Psoas muscle (tissue), 7 donors: ENCODE measurements at regions not wholly inside any gene's neighbourhood (a gene's known extent, or its start where the extent isn't known, plus 50 kb on each side); places are given as distances from the start of the nearest gene placed in this dataset.
"Not testable (repeated sequence)": the region's sequence is repeated elsewhere in the genome, so short reads cannot be mapped to it uniquely, and the experiment has no call there.

Experiments used
- ATAC-seq, 4 donors: fragments of 200-7000 bp; cut with Tn5 transposase; one replicate each; pipeline ENCODE4 v1.9.1; 2020; ENCODE audit warnings: moderate library complexity in 3 of 4, mild to moderate bottlenecking in 2 of 4
- DNase-seq, 2 donors: peaks; one replicate each; pipeline ENCODE4 v3.0.0-alpha.2; 2020
- H3K27ac ChIP-seq: fragments of 200-600 bp; one replicate; pipeline ENCODE4 v1.8.0; 2022
- H3K27me3 ChIP-seq, 3 donors: fragments of 200-600 bp in 1 of 3; one replicate each; pipeline versions ENCODE4 v1.6.1 to v1.8.0; 2013 to 2022; ENCODE audit warnings: low read length in 2 of 3, mild to moderate bottlenecking in 2 of 3, moderate library complexity in 1 of 3; ENCODE audit not compliant: insufficient read depth in 3 of 3
- H3K36me3 ChIP-seq, 2 donors: fragments of 200-600 bp in 1 of 2; one replicate each; pipeline versions ENCODE4 v1.6.1 to v1.8.0; 2013 to 2022; ENCODE audit warnings: low read depth in 1 of 2, mild to moderate bottlenecking in 1 of 2, moderate library complexity in 1 of 2; ENCODE audit not compliant: insufficient read depth in 1 of 2
- H3K4me1 ChIP-seq: fragments of 200-600 bp; one replicate; pipeline ENCODE4 v1.8.0; 2022
- H3K4me3 ChIP-seq: fragments of 200-600 bp; one replicate; pipeline ENCODE4 v1.8.0; 2022; ENCODE audit warnings: mild to moderate bottlenecking
- H3K9me3 ChIP-seq: fragments of 200-600 bp; one replicate; pipeline ENCODE4 v1.8.0; 2022
- CTCF ChIP-seq: fragments of 200-600 bp; IDR thresholded peaks from one replicate; pipeline ENCODE4 v1.8.0; 2022; ENCODE audit warnings: antibody characterized with exemption
- WGBS, 3 donors: extraction: QIAGEN DNeasy Blood & Tissue Kit; methylation state at CpG; one replicate each; pipeline versions ENCODE4 v1.1.6 to v1.1.7; 2013; 5-methylcytosine and 5-hydroxymethylcytosine counted together
- intact Hi-C, 2 donors: fragments of 100-400 bp; cut with DNase I; formaldehyde crosslinking; loops; one replicate each; pipeline versions ENCODE4 v1.11.0 to v1.14.2; 2022
- donor health status: healthy with polysubstance abuse.
- donor health status: DM: no; HTN: no; CAD: no; lungs with moderate emphysema.
- donor health status: Bipolar disorder and iron deficiency.
- donor health status: healthy.
- donor health status: DM: yes; HTN: yes; CAD: no.
- donor health status: DM: no; HTN: no; CAD: no.
- donor health status: DM: yes; HTN: yes; CAD: no.

GRCh38 chr2:210762604-210763588 lies 206.5 kb downstream of the CPS1 start:
- TF ChIP-seq CTCF, result no peak
- H3K27ac ChIP-seq, result no peak overlapping the region
- 73 to 82% (median 78%) methylated on average over 9 of the region's 9 CpGs for WGBS, 3 donors
- no peaks in the 10 kb centered on the region for H3K9me3 ChIP-seq
- H3K27me3 ChIP-seq, result no peaks in the 10 kb centered on the region
- intact Hi-C loops, result no loop called here
- H3K4me3 ChIP-seq, result no peak overlapping the region
- no peak for ATAC-seq
- no peaks in the 10 kb centered on the region for H3K36me3 ChIP-seq
- no peak for DNase-seq
- no peaks in the 10 kb centered on the region for H3K4me1 ChIP-seq

DNA sequence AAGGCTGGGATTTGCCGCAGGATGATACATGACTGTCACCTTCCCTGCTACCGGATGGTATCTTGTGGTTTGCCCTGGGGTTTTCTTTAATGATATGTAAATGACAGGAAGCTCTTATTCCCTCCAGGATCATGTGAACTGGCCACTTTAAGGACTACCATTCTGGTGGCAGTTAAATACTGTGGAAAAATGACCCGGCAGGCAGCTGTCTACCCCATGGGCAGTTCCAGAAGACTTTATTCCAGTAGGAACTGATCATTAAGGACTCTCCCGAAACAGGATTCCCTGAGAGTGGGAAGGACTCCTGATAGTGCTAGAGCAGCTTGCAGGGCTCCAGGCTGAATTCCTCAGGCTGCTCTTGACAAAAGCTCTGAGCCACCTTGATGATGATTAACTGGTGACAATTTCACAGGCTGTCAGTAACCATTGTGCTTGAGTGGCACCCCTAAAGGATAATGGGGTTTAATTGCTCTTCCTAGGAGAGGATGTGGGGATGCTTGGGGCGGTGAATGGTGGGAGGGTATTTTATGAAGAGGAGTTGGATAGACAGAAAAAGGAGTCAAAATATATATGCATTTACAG lies 212.0 kb downstream of the CPS1 start:
- TF ChIP-seq CTCF, result no peak
- ATAC-seq (no peak), DNase-seq (no peak)
- intact Hi-C loops, result no loop called here
- Histone ChIP-seq H3K36me3 (no peaks in the 10 kb centered on the region), H3K27me3 (no peaks in the 10 kb centered on the region), H3K4me1 (no peaks in the 10 kb centered on the region), H3K27ac (no peak overlapping the region), H3K4me3 (no peak overlapping the region), H3K9me3 (no peaks in the 10 kb centered on the region)
- WGBS, 3 donors, result 69% methylated on average over 5 of the region's 5 CpGs

GRCh38 chr2:210776756-210777155 lies 220.4 kb downstream of the CPS1 start:
- Histone ChIP-seq H3K27ac (no peak overlapping the region), H3K4me1 (no peaks in the 10 kb centered on the region), H3K4me3 (no peak overlapping the region), H3K36me3 (no peaks in the 10 kb centered on the region), H3K27me3 (no peaks in the 10 kb centered on the region), H3K9me3 (no peaks in the 10 kb centered on the region)
- ATAC-seq, result no peak
- no peak for TF ChIP-seq CTCF
- no peak for DNase-seq
- intact Hi-C loops, result no loop called here

- H3K9me3 ChIP-seq, result no peaks in the 10 kb centered on the region
- 81 to 86% (median 85%) methylated on average over 3 of the region's 3 CpGs for WGBS, 3 donors
- H3K36me3 ChIP-seq, result no peaks in the 10 kb centered on the region
- TF ChIP-seq CTCF, result no peak
- no peaks in the 10 kb centered on the region for H3K4me1 ChIP-seq
- intact Hi-C loops, result no loop called here
- DNase-seq, result no peak
- no peak for ATAC-seq
- H3K4me3 ChIP-seq, result no peak overlapping the region
- no peak overlapping the region for H3K27ac ChIP-seq
- no peaks in the 10 kb centered on the region for H3K27me3 ChIP-seq
These were observed 225.8 kb downstream of the CPS1 start for GRCh38 chr2:210782222-210782621.

- H3K27ac ChIP-seq, H3K27me3 ChIP-seq, DNase-seq, intact Hi-C loops, H3K4me3 ChIP-seq, H3K4me1 ChIP-seq, H3K9me3 ChIP-seq, ATAC-seq, H3K36me3 ChIP-seq: not testable (repeated sequence)
- 88 to 96% (median 91%) methylated on average over 4 of the region's 4 CpGs for WGBS, 3 donors
These were observed 231.4 kb downstream of the CPS1 start for GRCh38 chr2:210787831-210788230.
